ENCODE measurements at regions not wholly inside any gene's neighbourhood (a gene's known extent, or its start where the extent isn't known, plus 50 kb on each side); places are given as distances from the start of the nearest gene placed in this dataset.

GRCh38 chr5:113759505-113759904 is 246.0 kb downstream of the YTHDC2 start:
- Histone ChIP-seq H3K4me1 (ENCODE audit: insufficient read depth, low read length, severe bottlenecking) (no peaks in the 10 kb centered on the region), H3K9ac (ENCODE audit: low read length) (no peak overlapping the region), H3K79me2 (ENCODE audit: insufficient read depth, low read length) (no peaks in the 10 kb centered on the region), H3K27me3 (ENCODE audit: insufficient read depth, low read length) (no peaks in the 10 kb centered on the region), H3K36me3 (ENCODE audit: insufficient read depth, low read length) (no peaks in the 10 kb centered on the region), H3K4me2 (ENCODE audit: low read length) (no peak overlapping the region), H3K27ac (ENCODE audit: low read depth, low read length, poor library complexity, severe bottlenecking) (no peak overlapping the region), H3K9me3 (ENCODE audit: low read length) (no peaks in the 10 kb centered on the region), H3F3A (ENCODE audit: insufficient read depth, low read length) (no peaks in the 10 kb centered on the region), H3K4me3 (ENCODE audit: low read depth, low read length, poor library complexity, severe bottlenecking) (no peak overlapping the region), H4K20me1 (ENCODE audit: insufficient read depth, low read length) (no peaks in the 10 kb centered on the region), H3K9me2 (ENCODE audit: low read depth, low read length) (no peaks in the 10 kb centered on the region), H2AFZ (ENCODE audit: low read length) (no peak overlapping the region)
- TF ChIP-seq CTCF (IDR thresholded peaks at IDR 0.05; ENCODE audit: low read length) = no peak
- no peak for TF ChIP-seq EZH2 (IDR thresholded peaks at IDR 0.05; ENCODE audit: borderline replicate concordance, low read length)

DNA sequence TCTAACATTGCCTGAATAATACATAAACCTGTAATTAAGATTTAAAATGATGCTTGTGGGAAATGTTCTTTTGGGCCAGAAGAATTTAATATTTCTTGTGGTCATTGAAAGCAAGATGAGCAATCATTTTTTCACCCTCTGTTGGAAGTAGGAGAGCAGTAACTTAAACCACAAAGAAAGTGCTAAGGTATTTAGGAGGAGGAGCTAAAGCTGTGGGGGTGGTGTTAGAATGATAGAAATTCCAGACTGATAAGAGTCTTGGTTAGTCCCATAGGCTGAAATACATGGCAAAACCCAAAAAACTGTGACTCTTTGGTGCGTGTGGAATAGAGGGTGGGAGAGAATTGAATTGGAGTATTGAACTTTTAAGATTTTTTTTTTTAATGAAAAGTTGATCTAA is 247.0 kb downstream of the YTHDC2 start:
- H3F3A ChIP-seq (ENCODE audit: insufficient read depth, low read length) = no peaks in the 10 kb centered on the region
- H3K36me3 ChIP-seq (ENCODE audit: insufficient read depth, low read length) = no peaks in the 10 kb centered on the region
- H3K4me3 ChIP-seq (ENCODE audit: low read depth, low read length, poor library complexity, severe bottlenecking) = no peak overlapping the region

DNA sequence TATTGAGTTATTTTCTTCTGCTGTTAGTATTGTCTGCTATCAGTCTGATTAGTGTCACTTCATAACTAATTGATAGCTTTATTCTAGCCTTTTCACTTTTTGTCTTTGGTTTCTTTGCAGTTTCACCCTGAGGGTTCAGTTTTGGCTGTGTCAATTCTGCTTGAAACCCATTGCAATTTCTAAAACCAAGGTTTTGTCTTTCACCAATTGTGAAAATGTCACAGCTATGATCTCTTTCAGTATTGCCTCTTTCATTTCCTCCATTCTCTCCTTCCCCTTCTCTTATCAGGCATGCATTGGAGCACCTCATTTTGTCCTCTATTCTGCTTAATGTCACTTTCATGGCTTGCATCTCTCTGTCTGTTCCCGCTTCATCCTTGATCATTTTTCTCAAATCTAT is 248.1 kb downstream of the YTHDC2 start:
- no peaks in the 10 kb centered on the region for H3K4me1 ChIP-seq (ENCODE audit: insufficient read depth, low read length, severe bottlenecking)
- no peak overlapping the region for H3K27ac ChIP-seq (ENCODE audit: low read depth, low read length, poor library complexity, severe bottlenecking)
- no peaks in the 10 kb centered on the region for H3K9me3 ChIP-seq (ENCODE audit: low read length)
- H3K79me2 ChIP-seq (ENCODE audit: insufficient read depth, low read length) = no peaks in the 10 kb centered on the region
- H3K9me2 ChIP-seq (ENCODE audit: low read depth, low read length) = no peaks in the 10 kb centered on the region
- no peak overlapping the region for H3K4me3 ChIP-seq (ENCODE audit: low read depth, low read length, poor library complexity, severe bottlenecking)
- H3F3A ChIP-seq (ENCODE audit: insufficient read depth, low read length) = no peaks in the 10 kb centered on the region
- no peak overlapping the region for H3K9ac ChIP-seq (ENCODE audit: low read length)
- no peaks in the 10 kb centered on the region for H3K27me3 ChIP-seq (ENCODE audit: insufficient read depth, low read length)
- H2AFZ ChIP-seq (ENCODE audit: low read length) = no peak overlapping the region
- no peaks in the 10 kb centered on the region for H3K36me3 ChIP-seq (ENCODE audit: insufficient read depth, low read length)
- no peak for TF ChIP-seq EZH2 (IDR thresholded peaks at IDR 0.05; ENCODE audit: borderline replicate concordance, low read length)
- TF ChIP-seq CTCF (IDR thresholded peaks at IDR 0.05; ENCODE audit: low read length) = no peak
- no peaks in the 10 kb centered on the region for H4K20me1 ChIP-seq (ENCODE audit: insufficient read depth, low read length)
- no peak overlapping the region for H3K4me2 ChIP-seq (ENCODE audit: low read length)

More for the DNA sequence above, 247.0 kb downstream of the YTHDC2 start:
- H3K9me3 ChIP-seq (ENCODE audit: low read length) = no peaks in the 10 kb centered on the region
- H3K27ac ChIP-seq (ENCODE audit: low read depth, low read length, poor library complexity, severe bottlenecking) = no peak overlapping the region
- no peak overlapping the region for H2AFZ ChIP-seq (ENCODE audit: low read length)
- H3K4me1 ChIP-seq (ENCODE audit: insufficient read depth, low read length, severe bottlenecking) = no peaks in the 10 kb centered on the region
- H3K79me2 ChIP-seq (ENCODE audit: insufficient read depth, low read length) = no peaks in the 10 kb centered on the region
- TF ChIP-seq CTCF (IDR thresholded peaks at IDR 0.05; ENCODE audit: low read length) = no peak
- TF ChIP-seq EZH2 (IDR thresholded peaks at IDR 0.05; ENCODE audit: borderline replicate concordance, low read length) = no peak
- no peaks in the 10 kb centered on the region for H3K9me2 ChIP-seq (ENCODE audit: low read depth, low read length)
- H3K27me3 ChIP-seq (ENCODE audit: insufficient read depth, low read length) = no peaks in the 10 kb centered on the region
- no peak overlapping the region for H3K4me2 ChIP-seq (ENCODE audit: low read length)
- H4K20me1 ChIP-seq (ENCODE audit: insufficient read depth, low read length) = no peaks in the 10 kb centered on the region
- no peak overlapping the region for H3K9ac ChIP-seq (ENCODE audit: low read length)
